ENCODE measurements at regions not wholly inside any gene's neighbourhood (a gene's known extent, or its start where the extent isn't known, plus 50 kb on each side); places are given as distances from the start of the nearest gene placed in this dataset.
A peak's percentile ranks its signal among the peaks of the same experiment; 100 is the strongest.

- peak; percentile 28 for DNase-seq
Observed at GRCh38 chr4:169810325-169811323, 52.9 kb upstream of the HPF1 start.

GRCh38 chr4:169807934-169808509 lies 50.3 kb upstream of the HPF1 start:
- DNase-seq: no peak

Data from right kidney (tissue), 1 donor.